ENCODE measurements at regions not wholly inside any gene's neighbourhood (a gene's known extent, or its start where the extent isn't known, plus 50 kb on each side); places are given as distances from the start of the nearest gene placed in this dataset.
A peak's percentile ranks its signal among the peaks of the same experiment; 100 is the strongest.

- 92 to 95% methylated on average over 10 to 12 of the region's 12 CpGs for WGBS, 2 experiments (ENCODE audit: insufficient coverage in 1 of 2, insufficient read length in 1 of 2)
- H3K27me3 Mint-ChIP-seq (ENCODE audit: insufficient read depth) = peaks cover 19% of the 10 kb centered on the region
- no peak for DNase-seq
- H3K27me3 ChIP-seq (ENCODE audit: control insufficient read depth, insufficient read depth, low read length, poor library complexity, severe bottlenecking) = peaks cover 23% of the 10 kb centered on the region
- TF ChIP-seq, protein P1, sequence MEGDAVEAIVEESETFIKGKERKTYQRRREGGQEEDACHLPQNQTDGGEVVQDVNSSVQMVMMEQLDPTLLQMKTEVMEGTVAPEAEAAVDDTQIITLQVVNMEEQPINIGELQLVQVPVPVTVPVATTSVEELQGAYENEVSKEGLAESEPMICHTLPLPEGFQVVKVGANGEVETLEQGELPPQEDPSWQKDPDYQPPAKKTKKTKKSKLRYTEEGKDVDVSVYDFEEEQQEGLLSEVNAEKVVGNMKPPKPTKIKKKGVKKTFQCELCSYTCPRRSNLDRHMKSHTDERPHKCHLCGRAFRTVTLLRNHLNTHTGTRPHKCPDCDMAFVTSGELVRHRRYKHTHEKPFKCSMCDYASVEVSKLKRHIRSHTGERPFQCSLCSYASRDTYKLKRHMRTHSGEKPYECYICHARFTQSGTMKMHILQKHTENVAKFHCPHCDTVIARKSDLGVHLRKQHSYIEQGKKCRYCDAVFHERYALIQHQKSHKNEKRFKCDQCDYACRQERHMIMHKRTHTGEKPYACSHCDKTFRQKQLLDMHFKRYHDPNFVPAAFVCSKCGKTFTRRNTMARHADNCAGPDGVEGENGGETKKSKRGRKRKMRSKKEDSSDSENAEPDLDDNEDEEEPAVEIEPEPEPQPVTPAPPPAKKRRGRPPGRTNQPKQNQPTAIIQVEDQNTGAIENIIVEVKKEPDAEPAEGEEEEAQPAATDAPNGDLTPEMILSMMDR (conservative IDR thresholded peaks at IDR 0.05) = no peak
- no peaks in the 10 kb centered on the region for H3K9me3 Mint-ChIP-seq
- no peaks in the 10 kb centered on the region for H3K36me3 Mint-ChIP-seq (ENCODE audit: low read depth)
- peaks cover 11% of the 10 kb centered on the region for H3K4me1 Mint-ChIP-seq
- no peak overlapping the region for H3K4me3 ChIP-seq (ENCODE audit: low read length)
- H3K27ac Mint-ChIP-seq = no peak overlapping the region
- H3K27ac ChIP-seq (ENCODE audit: low read depth, low read length) = no peak overlapping the region
- no peaks in the 10 kb centered on the region for H3K4me1 ChIP-seq (ENCODE audit: control insufficient read depth, insufficient read depth, low read length)
- no peaks in the 10 kb centered on the region for H3K36me3 ChIP-seq (ENCODE audit: control insufficient read depth, insufficient read depth, low read length)
- H3K4me3 Mint-ChIP-seq = no peak overlapping the region
- no peaks in the 10 kb centered on the region for H3K9me3 ChIP-seq (ENCODE audit: control insufficient read depth, low read length)
- H3K9ac ChIP-seq (ENCODE audit: extremely low read depth, low read length, poor library complexity, severe bottlenecking) = no peak overlapping the region
Observed at GRCh38 chr16:55130456-55130855, 193.5 kb upstream of the IRX6 start.

DNA sequence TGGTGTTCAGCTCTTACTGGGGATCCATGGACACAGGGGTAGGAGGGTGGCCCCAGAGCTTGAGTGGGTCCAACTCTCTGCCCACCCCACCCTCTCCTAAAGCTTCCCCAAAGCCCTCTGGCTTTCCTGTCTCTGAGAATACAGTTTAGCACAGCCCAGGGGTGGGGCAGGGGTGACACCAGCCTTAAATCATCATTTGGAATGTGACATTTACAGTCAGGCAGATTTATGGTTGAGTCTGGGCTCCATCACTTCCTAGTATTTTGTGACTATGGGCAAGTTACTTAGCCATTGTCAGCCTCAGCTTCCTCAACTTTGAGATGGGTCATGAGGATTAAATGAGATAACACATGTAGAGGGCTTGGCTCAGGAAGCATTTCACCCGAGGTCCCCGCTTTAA is 193.1 kb upstream of the IRX6 start:
- Histone ChIP-seq H3K36me3 (ENCODE audit: control insufficient read depth, insufficient read depth, low read length) (no peaks in the 10 kb centered on the region), H3K27ac (ENCODE audit: low read depth, low read length) (no peak overlapping the region), H3K27me3 (ENCODE audit: control insufficient read depth, insufficient read depth, low read length, poor library complexity, severe bottlenecking) (peaks cover 18% of the 10 kb centered on the region), H3K9me3 (ENCODE audit: control insufficient read depth, low read length) (no peaks in the 10 kb centered on the region), H3K9ac (ENCODE audit: extremely low read depth, low read length, poor library complexity, severe bottlenecking) (no peak overlapping the region), H3K4me1 (ENCODE audit: control insufficient read depth, insufficient read depth, low read length) (no peaks in the 10 kb centered on the region), H3K4me3 (ENCODE audit: low read length) (no peak overlapping the region)
- Mint-ChIP-seq H3K36me3 (ENCODE audit: low read depth) (no peaks in the 10 kb centered on the region), H3K9me3 (no peaks in the 10 kb centered on the region), H3K27me3 (ENCODE audit: insufficient read depth) (peaks cover 16% of the 10 kb centered on the region), H3K27ac (no peak overlapping the region), H3K4me3 (no peak overlapping the region), H3K4me1 (peaks cover 11% of the 10 kb centered on the region)
- DNase-seq = no peak
- WGBS, 2 experiments (ENCODE audit: insufficient coverage in 1 of 2, insufficient read length in 1 of 2) = 86 to 92% methylated on average over 2 of the region's 2 CpGs
- TF ChIP-seq, protein P1 (conservative IDR thresholded peaks at IDR 0.05) = no peak

- WGBS, 2 experiments (ENCODE audit: insufficient coverage in 1 of 2, insufficient read length in 1 of 2) = 73 to 74% methylated on average over 3 of the region's 3 CpGs
- Histone ChIP-seq H3K36me3 (ENCODE audit: control insufficient read depth, insufficient read depth, low read length) (no peaks in the 10 kb centered on the region), H3K4me3 (ENCODE audit: low read length) (no peak overlapping the region), H3K27me3 (ENCODE audit: control insufficient read depth, insufficient read depth, low read length, poor library complexity, severe bottlenecking) (no peaks in the 10 kb centered on the region), H3K4me1 (ENCODE audit: control insufficient read depth, insufficient read depth, low read length) (no peaks in the 10 kb centered on the region), H3K9me3 (ENCODE audit: control insufficient read depth, low read length) (no peaks in the 10 kb centered on the region), H3K27ac (ENCODE audit: low read depth, low read length) (no peak overlapping the region), H3K9ac (ENCODE audit: extremely low read depth, low read length, poor library complexity, severe bottlenecking) (no peak overlapping the region)
- Mint-ChIP-seq H3K4me3 (no peak overlapping the region), H3K4me1 (peaks cover 11% of the 10 kb centered on the region), H3K9me3 (no peaks in the 10 kb centered on the region), H3K27me3 (ENCODE audit: insufficient read depth) (peaks cover 6% of the 10 kb centered on the region), H3K36me3 (ENCODE audit: low read depth) (no peaks in the 10 kb centered on the region), H3K27ac (no peak overlapping the region)
- peak; percentile 70 for DNase-seq
- TF ChIP-seq, protein P1 (conservative IDR thresholded peaks at IDR 0.05) = no peak
Observed at GRCh38 chr16:55133654-55134053, 190.3 kb upstream of the IRX6 start.
